T-helper 1 cell treated with Interleukin-12 subunit alpha and Interleukin-12 subunit beta and Interleukin-4 antibody, amounts not matched to agents 30 μg/mL and 1 μg/mL, for 36 hours (primary cell): ENCODE measurements at regions not wholly inside any gene's neighbourhood (a gene's known extent, or its start where the extent isn't known, plus 50 kb on each side); places are given as distances from the start of the nearest gene placed in this dataset.
"Not testable (repeated sequence)": the region's sequence is repeated elsewhere in the genome, so short reads cannot be mapped to it uniquely, and the experiment has no call there.

Experiments
- H3K27ac Mint-ChIP-seq: one replicate; pipeline ENCODE4 v1.8.0; 2021; ENCODE audit warnings: mild to moderate bottlenecking, mixed read lengths
- H3K27me3 Mint-ChIP-seq: one replicate; pipeline ENCODE4 v1.8.0; 2021; ENCODE audit warnings: low read depth, mixed read lengths
- H3K36me3 Mint-ChIP-seq: one replicate; pipeline ENCODE4 v1.8.0; 2021; ENCODE audit warnings: low read depth, mixed read lengths
- H3K4me1 Mint-ChIP-seq: one replicate; pipeline ENCODE4 v1.8.0; 2021; ENCODE audit warnings: low read depth, mixed read lengths
- H3K4me3 Mint-ChIP-seq: one replicate; pipeline ENCODE4 v1.8.0; 2021; ENCODE audit warnings: mild to moderate bottlenecking, moderate library complexity, mixed read lengths
- H3K9me3 Mint-ChIP-seq: one replicate; pipeline ENCODE4 v1.8.0; 2021; ENCODE audit warnings: mixed read lengths

- H3K27ac Mint-ChIP-seq, result no peak overlapping the region
- peaks cover 27% of the 10 kb centered on the region for H3K36me3 Mint-ChIP-seq
- no peaks in the 10 kb centered on the region for H3K27me3 Mint-ChIP-seq
- no peak overlapping the region for H3K4me3 Mint-ChIP-seq
- H3K4me1 Mint-ChIP-seq, result peaks cover 12% of the 10 kb centered on the region
- peaks cover 39% of the 10 kb centered on the region for H3K9me3 Mint-ChIP-seq
Measured at GRCh38 chr6:135655055-135655454, 157.5 kb upstream of the AHI1 start.

DNA sequence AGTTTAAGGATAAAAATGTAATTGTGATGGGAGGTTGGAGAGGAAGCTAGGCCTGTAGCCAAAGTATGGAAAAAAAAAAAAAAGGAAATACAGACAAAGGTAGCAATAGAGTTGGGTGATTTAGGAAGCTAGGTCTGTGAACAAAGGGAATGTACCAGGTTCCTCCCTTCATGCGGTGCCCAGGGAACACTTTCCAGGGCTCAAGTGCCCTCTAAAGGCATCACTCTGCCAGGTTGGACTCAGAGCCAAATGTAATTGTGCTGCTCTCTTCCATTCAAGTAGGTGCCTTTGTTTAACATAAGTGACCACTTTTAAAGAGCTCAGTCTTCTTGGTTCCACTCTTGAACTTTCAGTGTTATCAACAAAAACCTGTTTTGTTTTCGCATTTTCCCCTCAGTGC is 159.7 kb upstream of the AHI1 start:
- H3K4me3 Mint-ChIP-seq, result no peak overlapping the region
- H3K27me3 Mint-ChIP-seq, result no peaks in the 10 kb centered on the region
- H3K36me3 Mint-ChIP-seq, result peaks cover 21% of the 10 kb centered on the region
- no peak overlapping the region for H3K27ac Mint-ChIP-seq
- peaks cover 7% of the 10 kb centered on the region for H3K4me1 Mint-ChIP-seq
- peaks cover 40% of the 10 kb centered on the region for H3K9me3 Mint-ChIP-seq

DNA sequence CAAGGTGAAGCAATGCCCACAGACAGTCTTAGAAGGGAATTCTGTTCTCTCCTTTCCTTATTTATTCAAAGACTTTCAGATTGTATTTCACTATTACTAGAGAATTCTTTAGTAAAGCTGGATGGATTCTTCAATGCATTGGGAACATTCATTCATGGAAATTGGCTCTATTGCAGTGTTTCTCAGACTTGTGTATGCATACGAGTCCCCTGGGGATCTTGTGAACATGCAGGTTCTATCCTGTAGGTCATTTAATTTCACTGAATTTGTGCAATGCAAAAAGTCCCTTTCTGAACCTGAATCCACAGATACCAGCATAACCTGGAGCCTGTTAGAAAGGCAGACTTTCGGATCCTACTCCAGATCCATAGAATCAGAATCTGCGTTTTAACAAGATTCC is 160.9 kb upstream of the AHI1 start:
- peaks cover 48% of the 10 kb centered on the region for H3K9me3 Mint-ChIP-seq
- H3K4me3 Mint-ChIP-seq, result no peak overlapping the region
- peaks cover 26% of the 10 kb centered on the region for H3K36me3 Mint-ChIP-seq
- peaks cover 12% of the 10 kb centered on the region for H3K4me1 Mint-ChIP-seq
- peaks cover 3% of the 10 kb centered on the region for H3K27me3 Mint-ChIP-seq
- no peak overlapping the region for H3K27ac Mint-ChIP-seq

DNA sequence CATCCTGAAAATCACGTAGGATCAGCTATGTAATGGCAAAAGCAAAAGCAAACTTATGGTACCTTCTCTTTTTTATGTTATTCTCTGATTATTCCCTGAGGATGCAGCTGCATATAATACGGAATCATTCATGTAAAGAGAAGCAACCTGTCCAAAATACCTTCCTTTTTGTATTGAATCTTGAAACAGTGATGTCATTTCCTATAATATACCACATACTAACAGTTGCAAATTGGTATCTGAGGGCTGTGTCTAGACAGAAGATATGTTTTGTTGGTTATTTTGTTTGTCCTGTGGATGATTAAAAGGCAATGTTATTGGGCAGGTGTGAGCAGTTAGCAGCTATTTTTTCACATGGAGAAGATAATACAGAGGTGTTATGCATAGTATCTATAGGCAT is 161.4 kb upstream of the AHI1 start:
- Mint-ChIP-seq H3K4me3 (no peak overlapping the region), H3K4me1 (peaks cover 12% of the 10 kb centered on the region), H3K9me3 (peaks cover 45% of the 10 kb centered on the region), H3K36me3 (peaks cover 23% of the 10 kb centered on the region), H3K27ac (peak overlapping the region; percentile 4), H3K27me3 (peaks cover 3% of the 10 kb centered on the region)

DNA sequence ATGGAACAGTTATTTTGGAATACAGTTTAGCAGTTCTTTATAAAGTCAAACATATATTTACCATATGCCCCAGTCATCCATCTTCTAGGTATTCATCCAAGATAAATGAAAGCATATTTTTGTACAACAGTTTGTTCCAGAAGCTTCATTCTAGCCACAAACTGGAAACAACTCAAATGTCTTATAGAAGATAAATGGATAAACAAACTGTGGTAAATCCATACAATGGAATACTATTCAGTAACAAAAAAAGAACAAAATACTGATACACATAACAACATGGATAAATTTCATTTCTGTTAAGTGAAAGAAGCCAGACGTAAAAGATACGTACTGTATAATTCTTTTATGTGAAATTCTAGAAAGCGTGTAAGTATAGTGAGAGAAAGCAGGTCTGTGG is 167.0 kb upstream of the AHI1 start:
- Mint-ChIP-seq H3K4me3 (no peak overlapping the region), H3K4me1 (peaks cover 12% of the 10 kb centered on the region), H3K27me3 (peaks cover 11% of the 10 kb centered on the region), H3K36me3 (peaks cover 14% of the 10 kb centered on the region), H3K27ac (no peak overlapping the region), H3K9me3 (peaks cover 24% of the 10 kb centered on the region)

DNA sequence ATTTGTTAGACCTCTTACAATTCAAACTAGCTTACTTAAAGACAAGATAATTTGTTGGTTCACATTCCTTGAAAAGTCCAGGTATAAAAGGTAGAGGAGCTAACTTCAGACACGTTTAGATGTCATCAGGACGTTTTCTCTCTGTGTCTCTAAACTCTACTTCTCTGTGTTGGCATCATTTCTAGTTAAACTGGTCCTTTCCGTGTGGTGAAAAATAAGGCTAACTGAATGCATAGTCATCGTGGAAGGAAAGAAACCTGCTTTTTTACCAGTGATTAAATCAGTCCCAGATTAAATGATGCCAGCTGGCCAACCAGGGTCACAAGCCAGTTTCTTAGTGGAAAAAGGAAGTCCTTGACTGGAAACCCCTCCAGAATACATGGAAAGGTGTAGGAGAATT is 168.4 kb upstream of the AHI1 start:
- H3K27ac Mint-ChIP-seq, result no peak overlapping the region
- H3K36me3 Mint-ChIP-seq, result peaks cover 14% of the 10 kb centered on the region
- H3K4me1 Mint-ChIP-seq, result peaks cover 12% of the 10 kb centered on the region
- H3K27me3 Mint-ChIP-seq, result peaks cover 11% of the 10 kb centered on the region
- H3K4me3 Mint-ChIP-seq, result no peak overlapping the region
- peaks cover 28% of the 10 kb centered on the region for H3K9me3 Mint-ChIP-seq

- Mint-ChIP-seq H3K4me1 (peaks cover 12% of the 10 kb centered on the region), H3K27me3 (peaks cover 11% of the 10 kb centered on the region), H3K27ac (no peak overlapping the region), H3K9me3 (peaks cover 30% of the 10 kb centered on the region), H3K4me3 (no peak overlapping the region), H3K36me3 (peaks cover 20% of the 10 kb centered on the region)
Measured at GRCh38 chr6:135667691-135668455, 170.3 kb upstream of the AHI1 start.

GRCh38 chr6:135672256-135672655 is 174.7 kb upstream of the AHI1 start:
- Mint-ChIP-seq H3K4me1 (peaks cover 31% of the 10 kb centered on the region), H3K27ac (no peak overlapping the region), H3K4me3 (no peak overlapping the region), H3K27me3 (peaks cover under 1% of the 10 kb centered on the region), H3K36me3 (peaks cover 12% of the 10 kb centered on the region), H3K9me3 (peaks cover 19% of the 10 kb centered on the region)

DNA sequence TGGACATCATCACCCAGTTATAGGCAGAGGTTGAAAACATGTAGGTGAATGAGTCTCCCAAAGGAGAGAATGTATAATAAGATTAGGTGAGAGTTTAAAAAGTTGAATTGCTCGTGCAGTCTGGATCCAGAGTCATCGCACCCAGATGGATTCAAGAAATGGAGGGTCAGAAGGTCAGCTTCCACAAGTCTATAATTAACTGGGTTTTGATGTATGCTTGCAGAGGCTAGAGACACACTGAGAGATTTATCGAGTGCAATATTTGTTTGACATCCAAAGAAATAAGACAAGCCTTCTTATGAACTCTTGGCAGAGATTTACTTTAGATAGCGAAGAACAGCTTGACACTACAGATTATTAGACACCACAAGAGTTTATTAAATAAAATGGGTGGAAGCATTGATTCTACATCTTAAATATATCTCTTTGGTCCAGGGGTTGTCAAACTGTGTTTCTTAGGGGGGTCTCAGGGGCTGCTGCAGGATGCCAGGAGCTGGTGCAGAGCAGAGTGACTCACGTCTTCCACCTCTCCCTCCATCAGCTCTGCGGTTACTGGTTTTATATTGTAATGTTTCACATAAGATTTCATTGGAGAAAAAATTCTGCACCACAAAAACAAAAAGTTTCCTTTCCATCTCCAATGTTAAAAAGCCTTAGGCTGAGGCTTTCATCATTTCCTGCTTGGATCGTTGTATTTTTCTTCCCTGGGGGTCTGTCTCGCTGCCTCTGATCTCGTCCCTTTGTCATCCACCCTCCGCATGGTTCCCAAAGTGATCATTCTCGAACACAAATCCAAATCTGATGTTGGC is 176.2 kb upstream of the AHI1 start:
- H3K4me1 Mint-ChIP-seq, result peaks cover 26% of the 10 kb centered on the region
- H3K9me3 Mint-ChIP-seq, result peaks cover 19% of the 10 kb centered on the region
- no peaks in the 10 kb centered on the region for H3K27me3 Mint-ChIP-seq
- H3K27ac Mint-ChIP-seq, result peak overlapping the region; percentile 46
- peaks cover 13% of the 10 kb centered on the region for H3K36me3 Mint-ChIP-seq
- H3K4me3 Mint-ChIP-seq, result no peak overlapping the region

DNA sequence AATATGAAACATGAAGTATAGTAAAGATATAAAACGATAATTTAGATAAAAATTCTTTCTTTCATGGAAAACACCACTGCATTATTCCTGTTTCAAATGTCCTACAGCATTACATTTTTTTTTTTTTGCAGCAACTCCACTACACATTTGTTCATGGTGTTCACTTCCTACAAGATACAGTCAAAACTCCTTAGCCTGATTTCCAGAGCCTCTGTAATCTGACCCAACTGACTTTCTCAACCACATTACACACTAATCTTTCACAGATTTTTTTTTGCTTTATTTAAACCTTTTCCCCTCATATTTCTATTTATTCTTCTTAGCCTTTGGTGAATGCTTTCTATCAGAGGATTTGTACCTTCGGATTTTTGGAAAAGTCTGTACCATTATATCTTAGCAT is 176.5 kb upstream of the PDE7B start:
- peaks cover 19% of the 10 kb centered on the region for H3K9me3 Mint-ChIP-seq
- peaks cover 26% of the 10 kb centered on the region for H3K4me1 Mint-ChIP-seq
- peaks cover 14% of the 10 kb centered on the region for H3K36me3 Mint-ChIP-seq
- H3K4me3 Mint-ChIP-seq, result no peak overlapping the region
- no peak overlapping the region for H3K27ac Mint-ChIP-seq
- no peaks in the 10 kb centered on the region for H3K27me3 Mint-ChIP-seq

- Mint-ChIP-seq H3K27ac (peak overlapping the region; percentile 31), H3K4me1 (peaks cover 26% of the 10 kb centered on the region), H3K36me3 (peaks cover 14% of the 10 kb centered on the region), H3K9me3 (peaks cover 16% of the 10 kb centered on the region), H3K27me3 (no peaks in the 10 kb centered on the region), H3K4me3 (no peak overlapping the region)
Measured at GRCh38 chr6:135675862-135676261, 175.6 kb upstream of the PDE7B start.

DNA sequence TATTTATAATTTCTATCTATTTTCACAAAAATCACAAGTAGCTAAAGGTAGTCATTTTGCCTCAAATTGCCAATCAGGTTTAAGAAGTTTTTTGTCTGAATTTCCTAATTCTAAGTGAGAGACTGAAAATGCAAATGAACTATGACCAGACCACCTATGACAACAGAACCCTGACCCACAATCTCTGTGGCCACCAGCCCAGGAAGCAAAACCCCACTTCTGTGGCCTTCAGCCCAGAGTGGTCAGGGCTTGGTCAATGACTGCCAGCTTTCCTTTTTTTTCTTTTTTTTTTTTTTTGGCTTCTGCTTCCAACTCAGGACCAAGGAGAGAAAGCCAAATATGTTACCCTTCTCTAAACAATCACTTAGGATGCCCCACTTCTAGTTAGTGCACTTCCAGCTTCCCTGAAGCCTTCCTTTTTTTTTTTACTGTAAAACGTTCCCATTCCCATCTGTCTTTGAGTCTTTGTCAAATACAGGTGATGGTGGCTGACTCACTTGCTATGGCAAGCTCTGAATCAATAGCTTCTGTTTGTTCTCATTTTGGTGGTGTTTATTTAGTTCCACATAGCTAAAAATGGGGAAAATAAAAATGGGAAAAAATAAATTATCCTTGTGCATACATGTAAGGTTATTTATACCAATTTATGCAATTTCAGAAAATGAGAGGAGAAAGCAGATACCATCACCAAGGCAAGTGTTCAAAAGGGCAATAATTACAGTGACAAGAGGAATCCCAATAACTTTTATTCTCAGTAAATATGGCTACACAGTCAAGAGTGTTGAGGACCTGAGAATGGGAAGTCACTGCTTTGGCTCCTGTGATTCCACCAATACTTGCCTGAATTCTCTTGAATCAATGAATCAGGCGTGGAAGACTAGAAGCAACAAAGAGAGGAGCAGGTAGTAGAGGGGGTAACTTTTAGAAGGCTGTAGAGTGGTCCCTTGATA is 170.3 kb upstream of the PDE7B start:
- Mint-ChIP-seq H3K27ac (no peak overlapping the region), H3K9me3 (no peaks in the 10 kb centered on the region)

DNA sequence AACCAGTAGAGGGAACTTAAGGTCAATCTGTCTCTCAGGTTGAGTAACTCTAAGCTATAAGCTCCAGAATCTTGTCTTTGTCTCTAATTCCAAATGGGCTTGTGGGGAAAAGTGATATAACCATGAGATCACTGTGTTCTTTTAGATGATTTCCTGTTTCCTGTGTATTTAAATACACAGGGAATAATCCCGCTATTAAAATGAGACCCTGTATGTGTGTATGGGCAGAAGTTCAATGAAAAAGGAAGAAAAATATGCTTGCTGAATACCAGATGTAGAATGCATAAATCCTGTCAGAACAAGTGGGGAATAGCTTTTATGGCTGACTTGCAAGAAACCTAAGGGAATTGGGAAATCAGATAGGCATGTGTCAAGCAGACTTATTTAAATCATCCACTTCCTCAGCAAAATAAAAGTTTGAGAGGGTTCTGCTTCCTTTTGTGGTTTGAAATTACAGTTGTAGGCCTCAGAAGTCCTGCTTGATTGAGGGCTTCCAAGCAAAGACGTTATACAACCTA is 164.7 kb upstream of the PDE7B start:
- Mint-ChIP-seq H3K9me3 (peaks cover 5% of the 10 kb centered on the region), H3K36me3 (peaks cover 8% of the 10 kb centered on the region)

More for the DNA sequence above, 170.3 kb upstream of the PDE7B start:
- Mint-ChIP-seq H3K4me3 (no peak overlapping the region), H3K27me3 (peaks cover 5% of the 10 kb centered on the region), H3K36me3 (peaks cover 5% of the 10 kb centered on the region), H3K4me1 (peaks cover 5% of the 10 kb centered on the region)

GRCh38 chr6:135688476-135688875 is 163.0 kb upstream of the PDE7B start:
- H3K36me3 Mint-ChIP-seq, H3K27ac Mint-ChIP-seq, H3K4me3 Mint-ChIP-seq, H3K9me3 Mint-ChIP-seq, H3K27me3 Mint-ChIP-seq: not testable (repeated sequence)
- H3K4me1 Mint-ChIP-seq, result peaks cover 10% of the 10 kb centered on the region

More for the DNA sequence above, 164.7 kb upstream of the PDE7B start:
- Mint-ChIP-seq H3K4me3 (no peak overlapping the region), H3K27me3 (peaks cover 5% of the 10 kb centered on the region), H3K4me1 (peaks cover 10% of the 10 kb centered on the region), H3K27ac (no peak overlapping the region)
